OCI-M1 (cell line): ENCODE measurements at regions not wholly inside any gene's neighbourhood (a gene's known extent, or its start where the extent isn't known, plus 50 kb on each side); places are given as distances from the start of the nearest gene placed in this dataset.

Source experiments
- DNase-seq: peaks from one replicate; lab custom pipeline; 2025; lab: John Stamatoyannopoulos, UW

DNA sequence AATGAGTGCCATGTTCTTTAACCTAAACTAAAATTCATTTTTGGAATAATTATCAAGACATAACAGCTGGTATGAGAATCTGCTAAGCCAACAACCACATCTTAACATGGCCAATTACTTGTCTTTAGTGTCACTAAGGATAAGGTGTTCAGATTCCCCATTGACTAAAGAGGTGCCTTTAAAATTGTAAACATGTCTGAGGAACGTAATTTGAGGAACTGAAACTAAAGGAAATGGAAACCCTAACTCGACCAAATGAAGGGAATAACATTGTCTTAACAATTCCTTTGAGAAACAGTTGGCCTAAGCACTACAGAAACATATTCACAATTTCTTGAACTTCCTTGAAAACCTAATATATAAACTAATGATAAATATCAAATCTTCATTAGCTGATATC is 355.4 kb upstream of the GULP1 start:
- DNase-seq = no peak

GRCh38 chr2:187939180-187939579 is 352.5 kb upstream of the GULP1 start:
- no peak for DNase-seq

DNA sequence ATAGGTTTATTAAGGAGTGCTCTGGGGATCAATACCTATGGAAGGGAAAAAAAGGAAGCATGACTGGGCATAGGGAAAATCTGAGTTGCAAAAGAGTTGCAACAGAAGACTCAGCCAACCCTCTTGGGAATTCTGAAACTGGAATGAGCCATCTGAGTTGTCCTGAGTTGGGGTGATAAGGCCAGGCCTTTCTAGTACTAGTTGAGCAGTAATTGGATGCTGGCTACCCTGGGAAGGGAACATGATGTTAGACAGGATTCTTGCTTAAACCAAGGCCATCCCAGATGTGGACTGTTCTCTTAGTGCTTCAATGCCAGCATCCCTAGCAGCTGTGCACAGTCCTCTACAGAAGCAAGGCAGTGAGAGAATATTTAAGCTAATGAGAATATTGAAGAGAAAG is 348.8 kb upstream of the GULP1 start:
- DNase-seq = no peak

DNA sequence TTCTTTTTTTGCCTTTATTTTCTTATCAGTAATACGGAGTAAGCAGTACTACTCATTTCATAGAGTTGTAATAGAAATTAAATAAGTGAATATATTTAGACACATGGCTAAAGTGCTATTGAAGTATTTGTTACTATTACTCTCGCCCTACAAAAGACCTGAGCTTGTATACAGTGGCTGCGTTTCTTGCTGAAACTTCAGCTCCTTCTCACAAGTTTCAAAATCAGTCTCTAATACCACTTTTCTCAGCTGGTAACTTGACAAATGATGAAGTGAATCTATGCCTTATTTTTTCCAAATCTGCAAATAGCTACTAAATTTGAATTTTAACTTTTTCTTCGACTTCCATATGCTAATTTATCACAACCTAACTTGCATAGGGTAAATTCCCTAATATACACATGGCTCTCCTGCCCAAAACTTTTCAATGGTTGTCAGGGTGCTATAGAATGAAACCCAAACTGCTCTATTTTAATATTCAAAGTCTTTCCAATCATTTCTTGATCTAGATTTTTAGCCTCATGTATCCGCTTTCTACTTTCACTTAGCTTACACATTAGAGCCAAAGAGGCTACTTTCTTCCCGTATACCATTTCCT is 347.8 kb upstream of the GULP1 start:
- DNase-seq = no peak

DNA sequence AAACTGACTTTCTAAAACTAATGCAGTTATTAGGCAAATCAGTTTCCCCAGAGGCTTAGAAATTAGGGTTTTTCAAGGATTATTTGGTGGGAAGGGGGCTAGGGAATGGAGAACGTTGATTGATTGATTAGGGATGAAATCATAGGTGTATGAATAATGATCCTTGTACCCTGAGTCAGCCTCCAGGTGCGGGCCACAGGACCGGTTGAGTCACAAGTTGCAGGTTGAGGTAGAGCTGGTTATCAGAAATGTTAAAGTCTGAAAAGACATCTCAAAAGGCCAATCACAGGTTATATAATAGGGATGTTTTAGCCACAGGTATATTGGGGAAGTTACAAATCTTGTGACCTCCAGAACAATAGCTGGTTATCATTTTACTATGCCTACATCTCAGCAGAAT is 341.8 kb upstream of the GULP1 start:
- DNase-seq = no peak

- no peak for DNase-seq
Observed at GRCh38 chr2:187951470-187952218, 340.0 kb upstream of the GULP1 start.

- DNase-seq = no peak
Observed at GRCh38 chr2:187956906-187957534, 334.7 kb upstream of the GULP1 start.

- DNase-seq = no peak
Observed at GRCh38 chr2:187959821-187960220, 331.9 kb upstream of the GULP1 start.

DNA sequence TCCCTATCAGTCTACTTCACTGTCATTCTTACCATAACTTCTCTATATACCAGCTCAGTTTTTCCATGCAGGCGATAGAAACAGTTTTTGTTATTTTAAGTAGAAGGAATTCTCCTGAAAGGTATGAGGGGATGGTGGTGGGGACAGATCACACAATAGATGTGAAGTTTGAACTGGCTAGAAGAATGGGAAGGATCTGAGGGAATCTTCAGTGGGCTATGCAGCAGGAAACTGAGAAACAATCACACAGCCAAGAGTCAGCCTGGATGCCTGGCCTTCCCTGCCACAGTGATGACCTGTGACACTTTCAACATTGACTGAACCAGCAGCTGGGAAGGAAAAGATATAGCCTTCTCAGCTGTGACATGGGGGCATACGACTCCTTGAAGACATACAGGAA is 329.1 kb upstream of the GULP1 start:
- DNase-seq = peak; percentile 4

- no peak for DNase-seq
Observed at GRCh38 chr2:187964746-187965145, 326.9 kb upstream of the GULP1 start.

DNA sequence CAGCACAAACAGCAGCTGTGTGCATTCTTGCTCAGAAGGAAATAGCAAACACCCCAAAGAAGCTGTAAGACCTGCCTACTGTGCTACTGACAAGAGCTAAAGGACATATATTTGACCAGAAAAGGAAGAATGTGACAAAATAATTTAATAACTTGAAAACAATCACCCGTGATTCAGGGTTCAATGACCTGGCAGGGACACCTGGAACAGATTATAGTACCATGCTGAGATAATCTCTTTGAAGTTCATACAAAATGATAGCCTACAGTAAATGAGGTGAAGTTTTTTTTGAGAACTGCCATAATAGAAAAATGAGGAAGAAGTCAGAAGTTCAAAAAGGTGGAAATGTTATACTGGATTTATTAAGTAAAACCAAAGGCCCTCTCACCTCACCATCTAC is 324.8 kb upstream of the GULP1 start:
- no peak for DNase-seq

DNA sequence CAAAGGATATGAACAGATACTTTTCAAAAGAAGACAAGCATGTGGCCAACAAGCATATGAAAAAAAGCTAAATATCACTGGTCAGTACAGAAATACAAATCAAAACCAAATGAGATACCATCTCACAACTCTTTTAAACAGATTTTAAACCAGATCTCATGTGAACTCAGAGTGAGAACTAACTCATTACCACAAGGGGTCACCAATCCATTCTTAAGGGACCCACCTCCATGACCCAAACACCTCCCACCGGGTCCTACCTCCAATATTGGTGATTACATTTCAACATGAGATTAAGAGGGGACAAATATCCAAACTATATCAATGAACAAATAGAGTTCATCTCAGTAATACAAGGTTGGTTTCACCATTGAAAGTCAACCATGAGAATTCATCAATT is 319.8 kb upstream of the GULP1 start:
- DNase-seq = no peak

DNA sequence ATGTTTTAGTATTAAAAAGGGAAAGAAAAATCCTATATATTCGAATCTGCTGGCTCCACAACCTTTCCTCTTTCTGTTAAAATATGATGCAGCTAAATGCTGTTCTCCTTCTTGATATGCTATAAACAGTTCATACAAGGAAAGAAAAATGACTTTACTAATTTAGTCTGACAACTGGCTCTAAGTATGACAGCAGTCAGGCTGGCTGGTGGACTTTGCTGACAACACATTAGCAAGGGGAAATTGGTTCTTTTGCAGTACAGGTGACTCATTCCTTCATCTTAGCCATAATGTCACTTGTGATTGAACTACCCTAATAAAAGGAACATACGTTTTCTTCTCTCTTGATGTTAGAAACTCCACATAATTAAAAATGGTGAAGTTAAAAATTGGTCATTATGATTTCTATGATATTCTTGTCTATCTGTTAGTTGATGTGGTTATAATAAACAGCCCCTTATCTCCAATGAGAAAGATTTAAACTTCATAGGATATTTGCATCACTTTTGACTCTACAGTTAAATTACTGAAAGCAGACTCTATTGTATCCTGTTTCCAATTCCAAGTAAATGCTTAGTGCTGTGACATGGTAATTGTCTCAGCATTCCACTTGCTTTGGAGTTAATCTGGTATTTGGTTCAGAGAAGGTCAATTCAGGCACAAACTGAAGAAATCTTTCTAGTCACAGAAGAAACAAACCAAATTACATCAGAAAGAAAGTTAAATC is 315.3 kb upstream of the GULP1 start:
- no peak for DNase-seq

DNA sequence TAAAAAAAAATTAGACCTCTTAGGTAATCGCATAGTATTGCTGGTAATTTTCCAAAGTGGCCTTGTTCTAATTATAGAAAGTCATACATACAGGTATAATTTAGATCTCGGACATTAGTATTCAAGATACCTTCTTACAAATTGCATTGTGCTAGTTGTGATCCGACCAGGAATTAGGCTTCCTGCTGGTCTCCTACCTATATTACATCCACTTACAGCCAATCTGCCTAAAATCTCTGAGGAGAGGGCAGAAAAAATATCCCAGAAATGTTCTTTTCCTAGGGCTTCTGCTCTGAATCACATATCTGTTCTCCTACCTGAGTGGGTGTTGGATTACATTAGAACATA is 314.7 kb upstream of the GULP1 start:
- no peak for DNase-seq

DNA sequence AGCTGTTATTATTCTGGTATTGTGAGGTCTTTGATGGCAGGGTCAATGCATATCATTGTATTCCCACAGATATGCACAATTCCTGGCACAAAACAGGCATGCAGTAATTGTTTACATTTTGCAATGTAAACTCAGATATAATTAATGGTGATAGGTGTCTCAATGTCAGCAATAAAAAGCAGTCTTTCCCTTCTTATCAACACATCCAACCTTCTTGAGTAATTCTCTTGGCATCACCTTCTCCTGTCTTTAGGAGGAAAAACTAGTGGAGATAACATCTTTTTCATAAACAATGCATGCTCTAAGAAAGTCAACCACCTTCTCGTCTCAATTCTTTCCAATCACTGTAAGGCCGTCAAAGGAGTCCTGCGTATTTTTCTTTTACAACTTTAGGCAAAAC is 313.3 kb upstream of the GULP1 start:
- DNase-seq = no peak

DNA sequence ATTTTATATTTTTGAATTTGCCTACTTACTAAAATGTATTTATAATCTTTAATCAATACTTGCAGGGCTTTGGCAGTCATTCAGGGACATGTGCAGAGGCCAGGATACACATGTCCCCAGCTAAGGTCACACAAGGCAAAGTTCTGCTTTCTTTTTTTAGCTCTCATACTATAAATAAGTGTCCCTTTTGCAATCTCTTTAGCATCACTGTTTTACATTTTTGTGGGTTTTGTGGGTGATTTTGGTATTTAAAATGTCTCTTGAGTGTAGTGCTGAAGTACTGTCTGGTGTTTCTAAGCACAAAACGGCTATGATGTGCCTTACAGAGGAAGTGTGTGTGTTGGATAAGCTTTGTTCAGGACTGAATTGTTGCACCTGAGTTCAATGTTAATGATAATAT is 309.0 kb upstream of the GULP1 start:
- DNase-seq = peak; percentile 82

GRCh38 chr2:187985195-187985594 is 306.5 kb upstream of the GULP1 start:
- DNase-seq = no peak

DNA sequence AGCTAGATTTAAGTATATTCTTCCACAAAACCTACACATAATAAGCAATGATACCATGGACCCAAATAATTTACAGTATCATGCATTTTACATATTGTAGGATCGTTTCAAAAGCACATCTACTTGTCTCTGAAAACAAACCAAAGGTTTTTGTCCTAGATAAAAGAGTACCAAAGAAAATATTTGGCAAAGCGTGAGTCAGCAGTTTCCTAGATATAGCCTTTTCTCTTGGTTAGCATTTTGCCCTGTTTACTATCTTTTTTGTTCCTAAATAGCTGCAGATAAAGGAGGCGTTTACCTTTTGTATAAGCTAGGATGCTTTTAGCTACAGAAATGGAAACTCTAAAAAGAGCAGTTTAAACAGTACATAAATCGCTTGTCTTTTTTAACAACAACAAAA is 305.8 kb upstream of the GULP1 start:
- DNase-seq = peak; percentile 61

DNA sequence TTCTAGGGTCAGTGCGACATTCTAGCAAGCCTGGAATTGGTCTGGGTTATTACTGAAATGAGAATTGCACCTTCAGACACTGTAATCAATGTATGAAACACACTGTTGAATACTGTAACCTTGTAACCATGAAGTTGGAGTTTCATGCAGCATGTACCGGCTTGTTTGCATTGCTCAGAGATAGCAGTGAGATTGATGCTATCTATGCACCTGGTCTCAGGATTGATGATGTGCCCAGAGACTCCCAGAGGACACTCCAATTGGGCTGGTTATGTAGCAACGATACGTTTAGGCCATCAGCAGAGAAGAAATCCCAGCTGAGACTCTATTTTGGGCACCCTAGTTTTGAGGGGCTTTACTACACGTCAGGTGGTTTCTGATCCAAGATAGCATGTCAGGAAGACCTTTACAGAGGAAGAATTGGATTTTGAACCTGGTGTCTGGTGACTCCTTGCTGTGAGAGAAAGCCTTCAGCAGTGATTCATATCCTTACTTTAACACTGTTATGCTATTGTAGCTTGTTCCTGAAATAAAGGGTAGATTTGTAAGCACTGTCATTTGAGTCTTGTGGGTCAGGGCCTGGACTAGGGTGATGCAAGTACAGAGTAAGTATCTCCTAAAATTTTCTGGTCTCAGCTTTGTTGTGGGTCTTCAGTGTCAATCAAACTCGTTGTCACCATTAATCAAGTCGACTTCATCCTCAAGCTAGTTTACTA is 305.1 kb upstream of the GULP1 start:
- DNase-seq = no peak

- DNase-seq = no peak
Observed at GRCh38 chr2:187988348-187988747, 303.3 kb upstream of the GULP1 start.

GRCh38 chr2:187989925-187990623 is 301.6 kb upstream of the GULP1 start:
- DNase-seq = no peak

DNA sequence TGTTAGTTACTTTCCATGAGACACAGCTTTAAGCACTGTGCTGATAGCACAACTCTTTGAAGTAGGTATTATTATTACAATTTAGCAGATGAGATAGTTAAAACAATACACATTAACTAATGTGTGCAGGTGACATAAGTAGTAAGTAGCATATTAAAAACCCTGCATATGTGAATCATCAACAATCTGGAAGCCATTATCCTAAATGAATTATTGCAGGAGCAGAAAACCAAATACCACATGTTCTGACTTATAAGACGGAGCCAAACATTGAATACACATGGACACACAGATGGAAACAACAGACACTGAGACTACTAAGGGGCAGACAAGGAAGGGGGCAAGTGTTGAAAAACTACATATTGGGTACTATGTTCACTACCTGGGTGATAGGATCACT is 300.3 kb upstream of the GULP1 start:
- no peak for DNase-seq
